Thyroid gland (tissue), 4 donors: ENCODE measurements at regions not wholly inside any gene's neighbourhood (a gene's known extent, or its start where the extent isn't known, plus 50 kb on each side); places are given as distances from the start of the nearest gene placed in this dataset.

Experiments
- CTCF ChIP-seq, 6 experiments: fragments of 200-600 bp in 3 of 6; fragments of 450-650 bp in 3 of 6; sonication (generic) in 3 of 6; IDR thresholded peaks; one replicate each; pipeline ENCODE4 v1.5.1; 2016 to 2019; ENCODE audit warnings: antibody characterized with exemption in 6 of 6, mild to moderate bottlenecking in 2 of 6, inconsistent platforms in 1 of 6, moderate library complexity in 1 of 6
- POLR2A ChIP-seq, 2 donors: fragments of 450-650 bp; IDR thresholded peaks; one replicate each; pipeline ENCODE4 v1.6.1; 2017; ENCODE audit warnings: antibody characterized with exemption in 2 of 2, mild to moderate bottlenecking in 2 of 2, moderate library complexity in 1 of 2

GRCh38 chr9:124118894-124119293 lies 107.3 kb downstream of the LHX2 start:
- TF ChIP-seq CTCF (IDR thresholded peaks at IDR 0.05) (no peak), POLR2A (IDR thresholded peaks at IDR 0.05) (no peak)
